ENCODE measurements at regions not wholly inside any gene's neighbourhood (a gene's known extent, or its start where the extent isn't known, plus 50 kb on each side); places are given as distances from the start of the nearest gene placed in this dataset.

DNA sequence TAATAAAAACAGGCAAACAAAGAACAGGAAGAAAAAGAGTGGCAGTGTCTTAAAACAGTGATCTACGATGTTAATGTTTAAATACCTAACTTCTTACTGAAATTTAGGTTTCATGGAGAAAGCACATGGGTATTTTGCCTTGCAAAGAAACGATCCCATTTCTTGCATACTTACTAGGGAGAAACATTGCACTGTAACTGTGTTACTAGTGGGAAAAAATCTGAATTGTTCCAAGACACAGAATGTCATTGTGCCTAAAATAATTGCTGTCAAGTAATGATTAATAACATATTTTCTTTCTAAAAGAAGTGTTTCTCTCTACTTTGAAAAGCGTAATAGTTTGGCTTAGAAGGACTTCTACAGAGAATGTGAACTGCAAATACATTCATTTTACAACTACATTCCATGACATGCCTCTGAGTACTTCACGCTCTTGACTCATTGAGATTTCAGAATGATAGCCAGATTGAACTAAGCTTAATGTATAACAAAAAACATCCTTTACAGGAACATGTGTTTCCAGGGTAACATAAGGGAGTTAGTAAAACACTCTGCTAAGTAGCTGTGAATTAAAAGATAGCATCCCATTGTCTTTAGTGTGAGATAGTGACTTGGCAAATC is 256.2 kb upstream of the CPNE8 start:
- H3K36me3 ChIP-seq: no peaks in the 10 kb centered on the region
- intact Hi-C loops (cut with DNase I): no loop called here
- no peak overlapping the region for H3K27ac ChIP-seq
- H3K4me1 ChIP-seq: no peaks in the 10 kb centered on the region
- H3K27me3 ChIP-seq: no peaks in the 10 kb centered on the region
- TF ChIP-seq, protein P1, sequence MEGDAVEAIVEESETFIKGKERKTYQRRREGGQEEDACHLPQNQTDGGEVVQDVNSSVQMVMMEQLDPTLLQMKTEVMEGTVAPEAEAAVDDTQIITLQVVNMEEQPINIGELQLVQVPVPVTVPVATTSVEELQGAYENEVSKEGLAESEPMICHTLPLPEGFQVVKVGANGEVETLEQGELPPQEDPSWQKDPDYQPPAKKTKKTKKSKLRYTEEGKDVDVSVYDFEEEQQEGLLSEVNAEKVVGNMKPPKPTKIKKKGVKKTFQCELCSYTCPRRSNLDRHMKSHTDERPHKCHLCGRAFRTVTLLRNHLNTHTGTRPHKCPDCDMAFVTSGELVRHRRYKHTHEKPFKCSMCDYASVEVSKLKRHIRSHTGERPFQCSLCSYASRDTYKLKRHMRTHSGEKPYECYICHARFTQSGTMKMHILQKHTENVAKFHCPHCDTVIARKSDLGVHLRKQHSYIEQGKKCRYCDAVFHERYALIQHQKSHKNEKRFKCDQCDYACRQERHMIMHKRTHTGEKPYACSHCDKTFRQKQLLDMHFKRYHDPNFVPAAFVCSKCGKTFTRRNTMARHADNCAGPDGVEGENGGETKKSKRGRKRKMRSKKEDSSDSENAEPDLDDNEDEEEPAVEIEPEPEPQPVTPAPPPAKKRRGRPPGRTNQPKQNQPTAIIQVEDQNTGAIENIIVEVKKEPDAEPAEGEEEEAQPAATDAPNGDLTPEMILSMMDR (IDR thresholded peaks at IDR 0.05): no peak
- H3K4me3 ChIP-seq: no peak overlapping the region
- peak in 1 of 4 donors; percentile 37 for DNase-seq
- ATAC-seq: no peak
- peaks cover 0 to 3% of the 10 kb centered on the region in 2 donors for H3K9me3 ChIP-seq

DNA sequence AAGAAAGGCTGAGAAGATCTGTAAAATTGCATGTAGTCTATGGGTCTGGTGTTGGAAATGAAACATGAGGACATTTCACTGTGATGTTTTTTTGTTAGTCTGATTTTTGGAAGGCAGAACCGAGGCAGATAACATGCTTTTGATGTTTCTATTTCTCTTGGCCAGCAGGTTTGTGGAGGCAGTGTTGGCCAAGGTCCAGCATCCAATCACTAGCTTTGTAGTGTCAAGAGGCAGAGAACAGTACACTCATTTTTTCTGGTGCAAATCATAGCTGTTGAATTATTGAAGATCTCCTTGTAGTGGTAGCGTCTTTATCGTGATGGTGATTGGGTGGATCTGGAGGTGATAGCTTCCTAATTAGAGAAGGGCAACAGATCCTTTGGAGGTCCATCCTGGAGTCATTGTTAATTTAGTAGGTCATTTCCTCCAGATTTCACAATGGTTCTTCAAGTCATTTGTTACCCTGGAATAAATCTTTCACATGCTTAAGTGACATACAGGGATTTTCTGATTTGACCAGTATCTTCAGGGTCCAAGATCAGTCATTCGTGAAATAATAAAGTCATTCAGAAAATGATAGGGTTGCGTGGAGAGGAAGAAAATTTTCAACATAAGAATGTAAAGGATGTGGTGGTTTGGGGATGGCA is 252.4 kb upstream of the CPNE8 start:
- no peak overlapping the region for H3K4me3 ChIP-seq
- ATAC-seq (no peak), DNase-seq (peak in 1 of 4 donors; percentile 14)
- no peak overlapping the region for H3K27ac ChIP-seq
- no peaks in the 10 kb centered on the region for H3K36me3 ChIP-seq
- peaks cover 0 to 9% of the 10 kb centered on the region in 2 donors for H3K9me3 ChIP-seq
- H3K27me3 ChIP-seq: no peaks in the 10 kb centered on the region
- intact Hi-C loops (cut with DNase I): no loop called here
- TF ChIP-seq, protein P1 (IDR thresholded peaks at IDR 0.05): no peak
- H3K4me1 ChIP-seq: no peaks in the 10 kb centered on the region

DNA sequence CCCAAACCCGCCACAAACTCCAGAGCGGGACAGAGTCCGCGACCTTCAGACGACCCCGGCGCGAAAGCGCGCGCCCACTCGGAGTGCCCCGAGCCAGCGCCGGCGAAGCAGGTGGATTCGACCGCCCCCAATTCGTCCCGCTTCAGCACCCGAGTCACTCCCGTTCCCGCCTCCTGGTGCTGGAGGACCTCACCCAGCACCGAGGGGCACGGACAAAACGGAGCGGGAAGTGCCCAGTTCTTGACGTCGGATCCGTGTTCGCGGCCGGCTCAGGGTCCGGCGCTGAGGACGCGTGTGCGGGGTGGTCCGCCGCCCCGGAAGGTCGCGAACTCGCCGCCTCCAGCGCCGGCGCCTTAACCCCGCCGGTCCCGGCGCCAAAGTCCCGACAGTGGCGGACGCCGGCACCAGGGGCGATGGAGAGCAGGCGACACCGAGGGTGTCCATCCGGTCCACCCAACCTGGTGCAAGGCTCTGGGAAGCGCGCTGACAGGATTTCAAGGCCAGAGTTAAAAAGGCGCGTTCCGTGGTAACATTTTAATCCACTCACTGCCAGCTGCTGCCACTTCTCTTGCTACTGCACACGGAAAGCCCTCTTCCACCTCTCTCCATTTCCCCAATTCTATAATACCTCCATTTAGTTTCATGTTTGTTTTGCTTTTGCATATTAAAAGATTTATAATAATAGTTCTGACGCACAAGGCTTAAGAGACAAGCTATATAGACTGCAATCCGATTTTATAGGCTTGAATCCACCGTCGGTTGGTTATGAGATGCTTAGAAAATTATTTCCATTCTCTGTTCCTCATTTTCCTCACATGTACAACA is 240.0 kb upstream of the CPNE8 start:
- peak overlapping the region in 1 of 2 donors; percentile 31 for H3K4me3 ChIP-seq
- H3K4me1 ChIP-seq: peaks cover 0 to 8% of the 10 kb centered on the region in 2 donors
- H3K27ac ChIP-seq: no peak overlapping the region
- no peaks in the 10 kb centered on the region for H3K36me3 ChIP-seq
- H3K27me3 ChIP-seq: peaks cover 14 to 37% of the 10 kb centered on the region in 2 donors
- peak; percentile 93 for ATAC-seq
- peaks cover 0 to 11% of the 10 kb centered on the region in 2 donors for H3K9me3 ChIP-seq
- TF ChIP-seq, protein P1 (IDR thresholded peaks at IDR 0.05): peak; percentile 39 to 55
- DNase-seq: peak; percentile 16 to 78 (median 45)
- intact Hi-C loops (cut with DNase I): no loop called here

DNA sequence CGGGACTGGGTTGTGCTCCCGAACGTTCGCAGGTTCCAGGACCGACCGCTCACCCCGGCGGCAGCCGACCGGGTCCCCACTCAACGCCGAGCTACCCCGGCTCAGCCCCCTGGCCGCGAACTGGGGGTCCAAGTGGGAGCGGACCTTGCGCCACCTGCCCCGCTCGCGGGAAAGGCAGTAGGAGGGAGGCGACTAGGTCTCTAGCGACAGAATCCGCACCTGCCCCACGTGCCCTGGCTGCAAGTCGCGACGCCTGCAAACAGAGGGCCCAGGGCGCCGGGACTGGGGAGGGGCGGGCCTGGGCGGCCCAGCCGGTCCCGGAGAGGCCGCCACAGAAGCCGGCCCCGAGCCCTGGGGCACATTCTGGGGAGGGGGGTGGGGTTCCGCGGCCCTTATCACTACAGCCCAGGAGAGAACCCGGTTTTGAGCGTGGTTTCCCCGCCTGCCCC is 239.2 kb upstream of the CPNE8 start:
- peaks cover 0 to 3% of the 10 kb centered on the region in 2 donors for H3K9me3 ChIP-seq
- H3K27ac ChIP-seq: no peak overlapping the region
- peak in 2 of 4 donors; percentile 5 to 72 for DNase-seq
- intact Hi-C loops (cut with DNase I): no loop called here
- no peaks in the 10 kb centered on the region for H3K36me3 ChIP-seq
- peak overlapping the region in 1 of 2 donors; percentile 31 for H3K4me3 ChIP-seq
- no peak for ATAC-seq
- peaks cover 0 to 8% of the 10 kb centered on the region in 2 donors for H3K4me1 ChIP-seq
- TF ChIP-seq, protein P1 (IDR thresholded peaks at IDR 0.05): no peak
- H3K27me3 ChIP-seq: peaks cover 14 to 37% of the 10 kb centered on the region in 2 donors

DNA sequence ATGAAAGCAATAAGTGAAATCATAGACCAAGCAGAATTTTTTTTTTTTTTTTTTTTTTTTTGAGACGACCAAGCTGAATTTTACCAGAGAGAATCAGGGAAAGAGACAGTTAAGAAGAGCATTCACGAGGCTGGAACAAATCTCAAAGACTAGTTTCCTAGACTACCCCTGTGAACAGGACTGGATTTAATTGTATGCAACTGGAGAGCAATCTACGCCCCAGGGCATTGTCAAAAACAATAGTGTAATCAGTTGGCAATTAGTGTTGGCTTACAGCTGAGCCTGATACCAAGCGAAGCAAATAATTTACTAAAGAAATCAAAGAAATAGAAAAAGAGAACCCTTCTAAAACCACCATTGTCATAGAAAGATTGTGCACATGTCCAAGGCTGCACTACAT is 232.9 kb upstream of the CPNE8 start:
- TF ChIP-seq, protein P1 (IDR thresholded peaks at IDR 0.05): no peak
- H3K27me3 ChIP-seq: peaks cover 0 to 2% of the 10 kb centered on the region in 2 donors
- intact Hi-C loops (cut with DNase I): no loop called here
- H3K36me3 ChIP-seq: no peaks in the 10 kb centered on the region
- H3K4me3 ChIP-seq: no peak overlapping the region
- no peaks in the 10 kb centered on the region for H3K4me1 ChIP-seq
- no peak overlapping the region for H3K27ac ChIP-seq
- no peaks in the 10 kb centered on the region for H3K9me3 ChIP-seq
- ATAC-seq: no peak
- DNase-seq: no peak
